OCI-LY3 (cell line): ENCODE measurements at regions not wholly inside any gene's neighbourhood (a gene's known extent, or its start where the extent isn't known, plus 50 kb on each side); places are given as distances from the start of the nearest gene placed in this dataset.

ENCODE experiments used
- H2AFZ ChIP-seq: fragments of 200-600, 300-600 bp; shearing (Covaris generic); 2 replicates; pipeline ENCODE4 v1.6.0; 2014; ENCODE audit warnings: antibody characterized with exemption, low read depth, low read length
- H3K27ac ChIP-seq: fragments of 200-600, 300-600 bp; sonication (generic); 2 replicates; pipeline ENCODE4 v1.5.1; 2014; ENCODE audit warnings: mild to moderate bottlenecking, low read length, moderate library complexity, mixed read lengths
- H3K27me3 ChIP-seq: fragments of 200-600, 300-600 bp; sonication (generic); 2 replicates; pipeline ENCODE4 v1.6.1; 2014; ENCODE audit warnings: low read depth, low read length, mixed read lengths
- H3K36me3 ChIP-seq: fragments of 200-600, 300-600 bp; sonication (generic); replicated peaks from 2 replicates; pipeline ENCODE3; 2014; ENCODE audit warnings: low read depth, low read length, mixed read lengths
- H3K4me1 ChIP-seq: fragments of 300-600, 200-600 bp; sonication (generic); 2 replicates; pipeline ENCODE4 v1.6.1; 2014; ENCODE audit warnings: low read length, mixed read lengths
- H3K4me2 ChIP-seq: fragments of 200-600, 300-600 bp; sonication (generic); 2 replicates; pipeline ENCODE4 v1.6.1; 2014; ENCODE audit warnings: low read length, mixed read lengths
- H3K4me3 ChIP-seq: fragments of 300-600, 200-600 bp; sonication (generic); 2 replicates; pipeline ENCODE4 v1.5.1; 2014; ENCODE audit warnings: antibody characterized with exemption, mild to moderate bottlenecking, low read length, moderate library complexity
- H3K79me2 ChIP-seq: fragments of 300-600, 200-600 bp; shearing (Covaris generic); 2 replicates; pipeline ENCODE4 v1.6.1; 2014; ENCODE audit warnings: mild to moderate bottlenecking, low read length, mixed read lengths
- H3K9ac ChIP-seq: fragments of 300-600, 200-600 bp; shearing (Covaris generic); 2 replicates; pipeline ENCODE4 v1.6.0; 2014; ENCODE audit warnings: mild to moderate bottlenecking, low read length, moderate library complexity
- H3K9me3 ChIP-seq: fragments of 200-600, 300-600 bp; shearing (Covaris generic); 2 replicates; pipeline ENCODE4 v1.6.1; 2014; ENCODE audit warnings: low read length, mixed read lengths; ENCODE audit not compliant: insufficient read depth
- H4K20me1 ChIP-seq: fragments of 200-600, 300-600 bp; sonication (generic); 2 replicates; pipeline ENCODE4 v1.6.1; 2016; ENCODE audit warnings: low read length, mixed read lengths; ENCODE audit not compliant: insufficient read depth
- CTCF ChIP-seq: fragments of 200-600, 300-600 bp; sonication (generic); IDR thresholded peaks from 2 replicates; pipeline ENCODE4 v1.5.1; 2014; ENCODE audit warnings: antibody characterized with exemption, low read length, low read depth
- EZH2phosphoT487 ChIP-seq: fragments of 200-600 bp; shearing (Covaris generic); IDR thresholded peaks from 2 replicates; pipeline ENCODE4 v1.6.1; 2018; ENCODE audit warnings: antibody characterized with exemption, mixed run types, low read depth

DNA sequence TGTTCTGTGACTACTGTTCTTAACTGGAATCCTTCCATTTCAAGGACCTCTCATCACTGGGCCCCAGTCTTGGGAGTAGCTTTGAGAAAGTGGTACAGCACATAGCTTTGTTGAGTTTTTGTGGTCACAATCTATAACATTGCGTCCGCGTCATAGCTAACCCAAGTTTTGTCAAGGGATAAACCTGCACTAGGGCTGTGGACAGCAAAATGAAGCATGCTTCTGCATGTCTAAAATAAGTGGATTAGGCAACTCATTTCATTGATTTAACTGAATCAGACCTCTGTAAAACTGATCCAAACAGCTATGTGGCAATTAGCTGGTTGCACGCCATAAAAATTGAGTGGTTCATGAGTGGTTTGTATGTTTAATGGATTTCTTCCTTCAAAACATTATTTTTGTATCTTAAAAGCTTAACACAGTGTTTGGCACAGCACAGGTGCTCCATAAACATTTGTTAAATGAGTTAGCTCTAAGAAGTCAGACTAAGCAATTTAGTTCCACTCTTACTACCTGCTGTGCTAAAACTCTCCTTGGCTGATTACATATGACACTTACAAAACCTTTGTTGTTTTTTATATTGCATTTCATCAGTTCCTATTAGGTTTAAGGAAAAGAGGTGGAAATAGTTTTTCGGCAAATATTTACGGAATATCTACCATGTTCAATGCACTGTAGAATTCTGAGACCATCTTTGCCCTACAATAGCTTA, 160.3 kb upstream of the ATXN1 start:
- Histone ChIP-seq H3K27me3 (no peaks in the 10 kb centered on the region), H3K79me2 (no peaks in the 10 kb centered on the region), H3K4me3 (no peak overlapping the region), H3K9me3 (no peaks in the 10 kb centered on the region), H3K4me1 (no peaks in the 10 kb centered on the region), H3K4me2 (no peak overlapping the region), H4K20me1 (no peaks in the 10 kb centered on the region), H3K9ac (no peak overlapping the region), H3K36me3 (no peaks in the 10 kb centered on the region), H2AFZ (no peak overlapping the region), H3K27ac (no peak overlapping the region)
- TF ChIP-seq EZH2phosphoT487 (no peak), CTCF (no peak)

GRCh38 chr6:16918586-16918985, 157.3 kb upstream of the ATXN1 start:
- no peaks in the 10 kb centered on the region for H3K4me1 ChIP-seq
- H3K27ac ChIP-seq = no peak overlapping the region
- no peaks in the 10 kb centered on the region for H3K36me3 ChIP-seq
- H3K4me3 ChIP-seq = no peak overlapping the region
- H3K4me2 ChIP-seq = no peak overlapping the region
- H2AFZ ChIP-seq = no peak overlapping the region
- no peak for TF ChIP-seq EZH2phosphoT487
- no peak for TF ChIP-seq CTCF
- no peaks in the 10 kb centered on the region for H4K20me1 ChIP-seq
- no peaks in the 10 kb centered on the region for H3K27me3 ChIP-seq
- no peak overlapping the region for H3K9ac ChIP-seq
- no peaks in the 10 kb centered on the region for H3K79me2 ChIP-seq
- no peaks in the 10 kb centered on the region for H3K9me3 ChIP-seq

DNA sequence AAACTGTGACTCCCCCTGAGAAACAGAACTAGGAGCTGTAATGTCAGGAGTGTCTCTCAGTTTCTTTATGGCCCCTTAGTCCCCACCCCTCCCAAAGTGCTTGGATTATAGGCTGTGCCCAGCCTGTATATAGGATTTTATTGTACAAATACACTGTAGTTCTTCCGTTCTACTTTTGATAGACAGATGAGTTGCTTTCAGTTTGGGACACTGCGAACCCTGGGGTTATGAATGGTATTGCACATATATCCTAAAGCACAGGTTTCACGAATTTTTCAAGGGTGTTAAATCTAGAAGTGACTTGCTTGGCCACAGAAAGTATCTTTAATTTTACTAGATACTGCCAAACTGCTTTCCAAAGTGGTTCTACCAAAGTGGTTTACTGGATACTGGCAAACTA, 152.9 kb upstream of the ATXN1 start:
- Histone ChIP-seq H2AFZ (no peak overlapping the region), H3K79me2 (no peaks in the 10 kb centered on the region), H3K4me3 (no peak overlapping the region), H3K4me2 (no peak overlapping the region), H4K20me1 (no peaks in the 10 kb centered on the region), H3K4me1 (no peaks in the 10 kb centered on the region), H3K9me3 (no peaks in the 10 kb centered on the region), H3K36me3 (no peaks in the 10 kb centered on the region), H3K27ac (no peak overlapping the region), H3K27me3 (no peaks in the 10 kb centered on the region), H3K9ac (no peak overlapping the region)
- TF ChIP-seq EZH2phosphoT487 (no peak), CTCF (no peak)

DNA sequence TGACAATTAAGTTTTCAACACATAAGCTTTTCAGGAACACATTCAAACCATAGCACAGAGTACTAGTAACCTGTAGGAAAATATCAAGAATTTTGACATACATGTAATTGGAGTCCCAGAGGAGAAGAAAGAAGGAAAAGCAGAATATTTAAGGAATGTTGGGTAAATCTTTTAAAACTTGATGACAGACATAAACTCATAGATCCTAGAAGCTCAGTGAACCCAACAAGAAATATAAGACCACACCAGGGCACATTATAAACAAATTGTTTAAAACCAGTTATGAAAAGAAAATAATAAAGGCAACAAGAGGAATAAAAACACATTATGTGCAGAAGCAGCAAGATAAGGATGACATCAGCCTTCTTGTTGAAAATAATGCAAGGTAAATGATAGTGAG, 151.5 kb upstream of the ATXN1 start:
- Histone ChIP-seq H3K79me2 (no peaks in the 10 kb centered on the region), H3K9ac (no peak overlapping the region), H2AFZ (no peak overlapping the region), H3K4me2 (no peak overlapping the region), H3K9me3 (no peaks in the 10 kb centered on the region), H4K20me1 (no peaks in the 10 kb centered on the region), H3K4me3 (no peak overlapping the region), H3K36me3 (no peaks in the 10 kb centered on the region), H3K27ac (no peak overlapping the region), H3K4me1 (no peaks in the 10 kb centered on the region), H3K27me3 (no peaks in the 10 kb centered on the region)
- TF ChIP-seq CTCF = no peak
- no peak for TF ChIP-seq EZH2phosphoT487
